H7 (cell line): ENCODE measurements at regions not wholly inside any gene's neighbourhood (a gene's known extent, or its start where the extent isn't known, plus 50 kb on each side); places are given as distances from the start of the nearest gene placed in this dataset.
"Not testable (repeated sequence)": the region's sequence is repeated elsewhere in the genome, so short reads cannot be mapped to it uniquely, and the experiment has no call there.

ENCODE experiments used
- DNase-seq: peaks from one replicate; pipeline ENCODE4 v3.0.0; 2012
- H3K27me3 ChIP-seq: 2 replicates; pipeline ENCODE4 v1.6.0; 2011; ENCODE audit warnings: mild to moderate bottlenecking, low read length; ENCODE audit not compliant: control insufficient read depth, insufficient read depth
- H3K36me3 ChIP-seq: replicated peaks from 2 replicates; pipeline ENCODE4 v1.5.1; 2011; ENCODE audit warnings: low read length; ENCODE audit not compliant: control insufficient read depth, insufficient read depth
- H3K4me3 ChIP-seq: 2 replicates; pipeline ENCODE4 v1.5.1; 2011; ENCODE audit warnings: low read depth, mild to moderate bottlenecking, control low read depth, low read length, moderate library complexity; ENCODE audit not compliant: insufficient read depth

GRCh38 chr5:130796032-130796431 lies 369.0 kb downstream of the HINT1 start:
- H3K36me3 ChIP-seq = no peaks in the 10 kb centered on the region
- no peaks in the 10 kb centered on the region for H3K27me3 ChIP-seq
- DNase-seq = no peak
- H3K4me3 ChIP-seq = no peak overlapping the region

- DNase-seq = no peak
- Histone ChIP-seq H3K36me3 (no peaks in the 10 kb centered on the region), H3K27me3 (no peaks in the 10 kb centered on the region), H3K4me3 (no peak overlapping the region)
Observed at GRCh38 chr5:130795037-130795436, 370.0 kb downstream of the HINT1 start.

GRCh38 chr5:130777794-130778193 lies 387.3 kb downstream of the HINT1 start:
- H3K4me3 ChIP-seq = no peak overlapping the region
- DNase-seq = no peak
- no peaks in the 10 kb centered on the region for H3K36me3 ChIP-seq
- no peaks in the 10 kb centered on the region for H3K27me3 ChIP-seq

GRCh38 chr5:130773813-130774212 lies 391.2 kb downstream of the HINT1 start:
- no peaks in the 10 kb centered on the region for H3K36me3 ChIP-seq
- no peak for DNase-seq
- H3K4me3 ChIP-seq = no peak overlapping the region
- no peaks in the 10 kb centered on the region for H3K27me3 ChIP-seq

GRCh38 chr5:130762031-130762430 lies 403.0 kb downstream of the HINT1 start:
- no peak for DNase-seq
- H3K36me3 ChIP-seq = no peaks in the 10 kb centered on the region
- no peaks in the 10 kb centered on the region; the same call in 1 of the 2 replicates for H3K27me3 ChIP-seq
- H3K4me3 ChIP-seq = no peak overlapping the region

GRCh38 chr5:130759061-130759460 lies 406.0 kb downstream of the HINT1 start:
- H3K27me3 ChIP-seq = no peaks in the 10 kb centered on the region
- no peaks in the 10 kb centered on the region for H3K36me3 ChIP-seq
- DNase-seq = no peak
- no peak overlapping the region for H3K4me3 ChIP-seq

- Histone ChIP-seq H3K4me3 (no peak overlapping the region), H3K36me3 (no peaks in the 10 kb centered on the region), H3K27me3 (peaks cover 12% of the 10 kb centered on the region; the same call in 1 of the 2 replicates)
- no peak for DNase-seq
Observed at GRCh38 chr5:130747556-130747955, 417.5 kb downstream of the HINT1 start.

- H3K27me3 ChIP-seq = peaks cover 19% of the 10 kb centered on the region; the same call in 1 of the 2 replicates
- not testable (repeated sequence) for H3K36me3 ChIP-seq, H3K4me3 ChIP-seq, DNase-seq
Observed at GRCh38 chr5:130746641-130747040, 418.4 kb downstream of the HINT1 start.

GRCh38 chr5:130743092-130743491 lies 422.0 kb downstream of the HINT1 start:
- H3K27me3 ChIP-seq = peaks cover 32% of the 10 kb centered on the region; the same call in 1 of the 2 replicates
- no peaks in the 10 kb centered on the region for H3K36me3 ChIP-seq
- no peak overlapping the region for H3K4me3 ChIP-seq
- DNase-seq = no peak

- DNase-seq = no peak
- Histone ChIP-seq H3K4me3 (no peak overlapping the region), H3K27me3 (peaks cover 32% of the 10 kb centered on the region; the same call in 1 of the 2 replicates), H3K36me3 (no peaks in the 10 kb centered on the region)
Observed at GRCh38 chr5:130740047-130740569, 424.9 kb downstream of the HINT1 start.

- Histone ChIP-seq H3K27me3 (no peaks in the 10 kb centered on the region; the same call in 1 of the 2 replicates), H3K36me3 (no peaks in the 10 kb centered on the region), H3K4me3 (peak overlapping the region; percentile 22)
- DNase-seq = no peak
Observed at GRCh38 chr5:130731839-130732238, 433.2 kb downstream of the HINT1 start.

- H3K36me3 ChIP-seq = no peaks in the 10 kb centered on the region
- no peak for DNase-seq
- H3K4me3 ChIP-seq = no peak overlapping the region
- H3K27me3 ChIP-seq = no peaks in the 10 kb centered on the region; the same call in 1 of the 2 replicates
Observed at GRCh38 chr5:130729541-130729940, 435.5 kb downstream of the HINT1 start.

GRCh38 chr5:130727830-130728229 lies 437.2 kb downstream of the HINT1 start:
- H3K4me3 ChIP-seq = no peak overlapping the region
- H3K36me3 ChIP-seq = no peaks in the 10 kb centered on the region
- DNase-seq = no peak
- no peaks in the 10 kb centered on the region; the same call in 1 of the 2 replicates for H3K27me3 ChIP-seq

- H3K36me3 ChIP-seq = no peaks in the 10 kb centered on the region
- H3K27me3 ChIP-seq = no peaks in the 10 kb centered on the region; the same call in 1 of the 2 replicates
Observed at GRCh38 chr5:130724658-130725057, 440.4 kb downstream of the HINT1 start.

GRCh38 chr5:130720355-130720754 lies 444.7 kb downstream of the HINT1 start:
- no peaks in the 10 kb centered on the region for H3K36me3 ChIP-seq
- H3K4me3 ChIP-seq = no peak overlapping the region
- no peaks in the 10 kb centered on the region; the same call in 1 of the 2 replicates for H3K27me3 ChIP-seq
- peak; percentile 52 for DNase-seq

More at GRCh38 chr5:130724658-130725057, 440.4 kb downstream of the HINT1 start:
- no peak for DNase-seq
- H3K4me3 ChIP-seq = no peak overlapping the region

- Histone ChIP-seq H3K27me3 (no peaks in the 10 kb centered on the region), H3K4me3 (no peak overlapping the region), H3K36me3 (no peaks in the 10 kb centered on the region)
- no peak for DNase-seq
Observed at GRCh38 chr5:130715541-130715940, 449.5 kb downstream of the HINT1 start.
